HepG2 (cell line): ENCODE measurements at regions not wholly inside any gene's neighbourhood (a gene's known extent, or its start where the extent isn't known, plus 50 kb on each side); places are given as distances from the start of the nearest gene placed in this dataset.

Experiments
- ATAC-seq: fragments of 200-7000 bp; cut with Tn5 transposase; 3 replicates; pipeline ENCODE4 v1.9.1; 2020; ENCODE audit warnings: mild to moderate bottlenecking, moderate library complexity
- BruUV-seq: library from RNA; stranded (reverse); fragments of 400-500 nt; replicated peaks from 2 replicates; lab custom pipeline; 2021; lab: Mats Ljungman, UMichigan
- CTCF ChIA-PET: fragments of 300-600 bp; formaldehyde crosslinking; extraction: SDS; loops from one replicate; lab custom pipeline; 2021; ENCODE audit warnings: low total read pairs, inconsistent platforms, low intra/inter-chr PET ratio; lab: Yijun Ruan, JAX
- POLR2A ChIA-PET: fragments of 350-600 bp; sonication (Branson Sonifier 250); formaldehyde crosslinking; loops from one replicate; lab custom pipeline; 2020; ENCODE audit warnings: antibody characterized with exemption, inconsistent platforms; lab: Yijun Ruan, JAX
- DNase-seq: peaks from one replicate; pipeline ENCODE4 v3.0.0-alpha.2; 2015; ENCODE audit warnings: low spot score
- FAIRE-seq: peaks from 3 replicates; lab custom pipeline; 2011; peaks lifted over from hg19 to GRCh38; lab: Jason Lieb, UNC
- H2AFZ ChIP-seq: one replicate; pipeline ENCODE4 v1.6.1; 2011; ENCODE audit warnings: low read length, inconsistent platforms
- H3K27ac ChIP-seq: fragments of 300-600 bp; 3 replicates; pipeline ENCODE4 v1.8.0; 2011; ENCODE audit warnings: mixed run types, mild to moderate bottlenecking, mixed read lengths, low read length, inconsistent platforms; ENCODE audit not compliant: insufficient read depth; ENCODE audit errors: extremely low read length
- H3K27me3 ChIP-seq, 2 experiments: fragments of 200-600 bp in 1 of 2; 2 replicates in 1 of 2; 3 replicates in 1 of 2; pipeline versions ENCODE4 v1.6.0 to v1.8.0; 2011; ENCODE audit warnings: low read length in 2 of 2, mild to moderate bottlenecking in 2 of 2, moderate library complexity in 2 of 2, inconsistent platforms in 1 of 2; ENCODE audit not compliant: insufficient read depth in 2 of 2, control insufficient read depth in 1 of 2
- H3K36me3 ChIP-seq, 2 experiments: fragments of 200-600 bp in 1 of 2; replicated peaks in 1 of 2; 2 replicates in 1 of 2; 3 replicates in 1 of 2; pipeline versions ENCODE4 v1.5.1 to v1.8.0; 2011; ENCODE audit warnings: low read length in 2 of 2, inconsistent platforms in 1 of 2; ENCODE audit not compliant: insufficient read depth in 2 of 2, control insufficient read depth in 1 of 2
- H3K4me1 ChIP-seq: 2 replicates; pipeline ENCODE4 v1.5.1; 2012; ENCODE audit warnings: low read length, inconsistent platforms; ENCODE audit not compliant: insufficient read depth
- H3K4me2 ChIP-seq: 2 replicates; pipeline ENCODE4 v1.6.0; 2011; ENCODE audit warnings: low read depth, low read length, inconsistent platforms
- H3K4me3 ChIP-seq, 3 experiments: fragments of 200-600 bp in 1 of 3; sonication (generic), shearing (Covaris generic) in 1 of 3; replicated peaks in 1 of 3; 2 replicates each; pipeline ENCODE4 v1.5.1; 2011 to 2016; ENCODE audit warnings: low read length in 3 of 3, inconsistent platforms in 2 of 3, low read depth in 2 of 3, mild to moderate bottlenecking in 2 of 3, control low read depth in 1 of 3, mixed read lengths in 1 of 3; ENCODE audit not compliant: insufficient read depth in 1 of 3
- H3K79me2 ChIP-seq: one replicate; pipeline ENCODE4 v1.6.1; 2011; ENCODE audit warnings: low read length, inconsistent platforms; ENCODE audit not compliant: insufficient read depth
- H3K9ac ChIP-seq: 2 replicates; pipeline ENCODE4 v1.6.0; 2011; ENCODE audit warnings: mild to moderate bottlenecking, low read depth, low read length, inconsistent platforms; ENCODE audit not compliant: insufficient read depth
- H3K9me3 ChIP-seq: 2 replicates; pipeline ENCODE4 v1.5.1; 2012; ENCODE audit warnings: mild to moderate bottlenecking, low read length
- H4K20me1 ChIP-seq: 2 replicates; pipeline ENCODE4 v1.6.0; 2011; ENCODE audit warnings: inconsistent platforms, mild to moderate bottlenecking, low read length, moderate library complexity; ENCODE audit not compliant: insufficient read depth
- ARID2 ChIP-seq: sonication (generic); formaldehyde crosslinking; IDR thresholded peaks from 2 replicates; pipeline ENCODE4 v1.8.1; 2022; ENCODE audit warnings: mild to moderate bottlenecking, missing genetic modification reagents, borderline replicate concordance
- ARID3A ChIP-seq: IDR thresholded peaks from 2 replicates; pipeline ENCODE4 v1.6.1; 2012; ENCODE audit warnings: low read depth, low read length, improper control_type of control experiment
- ARNT ChIP-seq: fragments of 450-650 bp; IDR thresholded peaks from 2 replicates; pipeline ENCODE4 v1.6.1; 2017
- NFIB ChIP-seq: sonication (generic); formaldehyde crosslinking; IDR thresholded peaks from 2 replicates; pipeline ENCODE4 v1.9.0; 2021; ENCODE audit warnings: missing genetic modification reagents, mild to moderate bottlenecking, borderline replicate concordance
- PAF1 ChIP-seq: IDR thresholded peaks from 2 replicates; pipeline ENCODE4 v1.6.1; 2016; ENCODE audit warnings: missing genetic modification reagents, missing compliant biosample characterization
- RFXANK ChIP-seq: IDR thresholded peaks from 2 replicates; pipeline ENCODE4 v1.6.1; 2016
- SMYD3 ChIP-seq: sonication (generic); formaldehyde crosslinking; IDR thresholded peaks from 2 replicates; pipeline ENCODE4 v1.8.1; 2023; ENCODE audit warnings: mild to moderate bottlenecking, missing genetic modification reagents
- STAT6 ChIP-seq: sonication (generic); formaldehyde crosslinking; IDR thresholded peaks from 2 replicates; pipeline ENCODE4 v1.4.0; 2020; ENCODE audit warnings: missing genetic modification reagents, mild to moderate bottlenecking, borderline replicate concordance
- TIGD3 ChIP-seq: sonication (generic); formaldehyde crosslinking; IDR thresholded peaks from 2 replicates; pipeline ENCODE4 v1.5.1; 2020; ENCODE audit warnings: mild to moderate bottlenecking, missing genetic modification reagents, borderline replicate concordance
- ZNF232 ChIP-seq: sonication (generic); formaldehyde crosslinking; IDR thresholded peaks from 2 replicates; pipeline ENCODE4 v1.4.0; 2020; ENCODE audit warnings: missing genetic modification reagents, borderline replicate concordance
- ZNF335 ChIP-seq: sonication (generic); formaldehyde crosslinking; IDR thresholded peaks from 2 replicates; pipeline ENCODE4 v1.4.0; 2020; ENCODE audit warnings: missing genetic modification reagents
- ZSCAN20 ChIP-seq: sonication (generic); formaldehyde crosslinking; IDR thresholded peaks from 2 replicates; pipeline ENCODE4 v1.4.0; 2020; ENCODE audit warnings: missing genetic modification reagents, mild to moderate bottlenecking, borderline replicate concordance
- WGBS: methylation state at CpG from one replicate; pipeline ENCODE4 v1.1.6; 2017; ENCODE audit warnings: low lambda C conversion rate; 5-methylcytosine and 5-hydroxymethylcytosine counted together
- in situ Hi-C: cut with HindIII; loops from 2 replicates; pipeline ENCODE4 v1.10.0; 2017; ENCODE audit warnings: low pct_unique_long_range_greater_than_20kb; ENCODE audit not compliant: extremely low pct_ligation_motif_present
- intact Hi-C: fragments of 100-400 bp; cut with micrococcal nuclease; formaldehyde crosslinking; loops from one replicate; pipeline ENCODE4 v1.10.0; 2022; ENCODE audit not compliant: unreplicated experiment
- TF ChIP-seq, protein P1 (sequence below): sonication (generic); formaldehyde crosslinking; IDR thresholded peaks from 2 replicates; pipeline ENCODE4 v1.4.0; 2020; ENCODE audit warnings: missing genetic modification reagents, mild to moderate bottlenecking, borderline replicate concordance

- 6% methylated on average over 2 of the region's 3 CpGs for WGBS
- Histone ChIP-seq H3K36me3 (no peaks in the 10 kb centered on the region), H3K9me3 (no peaks in the 10 kb centered on the region), H3K79me2 (no peaks in the 10 kb centered on the region), H3K4me3 (no peak overlapping the region), H3K27me3 (no peaks in the 10 kb centered on the region), H3K4me2 (no peak overlapping the region), H4K20me1 (no peaks in the 10 kb centered on the region), H3K27ac (no peak overlapping the region), H2AFZ (no peak overlapping the region), H3K4me1 (no peaks in the 10 kb centered on the region), H3K9ac (no peak overlapping the region)
- in situ Hi-C loops = no loop called here
- intact Hi-C loops = no loop called here
- no peak for TF ChIP-seq ARID2 (CRISPR knock-in tag)
- TF ChIP-seq, protein P1, sequence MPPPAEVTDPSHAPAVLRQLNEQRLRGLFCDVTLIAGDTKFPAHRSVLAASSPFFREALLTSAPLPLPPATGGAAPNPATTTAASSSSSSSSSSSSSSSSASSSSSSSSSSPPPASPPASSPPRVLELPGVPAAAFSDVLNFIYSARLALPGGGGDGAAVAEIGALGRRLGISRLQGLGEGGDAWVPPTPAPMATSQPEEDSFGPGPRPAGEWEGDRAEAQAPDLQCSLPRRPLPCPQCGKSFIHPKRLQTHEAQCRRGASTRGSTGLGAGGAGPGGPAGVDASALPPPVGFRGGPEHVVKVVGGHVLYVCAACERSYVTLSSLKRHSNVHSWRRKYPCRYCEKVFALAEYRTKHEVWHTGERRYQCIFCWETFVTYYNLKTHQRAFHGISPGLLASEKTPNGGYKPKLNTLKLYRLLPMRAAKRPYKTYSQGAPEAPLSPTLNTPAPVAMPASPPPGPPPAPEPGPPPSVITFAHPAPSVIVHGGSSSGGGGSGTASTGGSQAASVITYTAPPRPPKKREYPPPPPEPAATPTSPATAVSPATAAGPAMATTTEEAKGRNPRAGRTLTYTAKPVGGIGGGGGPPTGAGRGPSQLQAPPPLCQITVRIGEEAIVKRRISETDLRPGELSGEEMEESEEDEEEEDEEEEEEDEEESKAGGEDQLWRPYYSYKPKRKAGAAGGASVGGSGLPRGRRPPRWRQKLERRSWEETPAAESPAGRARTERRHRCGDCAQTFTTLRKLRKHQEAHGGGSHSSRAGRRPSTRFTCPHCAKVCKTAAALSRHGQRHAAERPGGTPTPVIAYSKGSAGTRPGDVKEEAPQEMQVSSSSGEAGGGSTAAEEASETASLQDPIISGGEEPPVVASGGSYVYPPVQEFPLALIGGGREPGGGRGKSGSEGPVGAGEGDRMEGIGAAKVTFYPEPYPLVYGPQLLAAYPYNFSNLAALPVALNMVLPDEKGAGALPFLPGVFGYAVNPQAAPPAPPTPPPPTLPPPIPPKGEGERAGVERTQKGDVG = no peak
- no peak for TF ChIP-seq SMYD3 (CRISPR knock-in tag)
- TF ChIP-seq TIGD3 (CRISPR knock-in tag) = no peak
- TF ChIP-seq ARNT = no peak
- TF ChIP-seq ARID3A = no peak
- no peak for TF ChIP-seq PAF1 (CRISPR knock-in tag)
- TF ChIP-seq RFXANK (CRISPR knock-in tag) = no peak
- TF ChIP-seq ZNF232 = no peak
- no peak for TF ChIP-seq STAT6 (CRISPR knock-in tag)
- TF ChIP-seq ZNF335 = no peak
- no peak for TF ChIP-seq NFIB
- no peak for TF ChIP-seq ZSCAN20 (CRISPR knock-in tag)
- POLR2A ChIA-PET = no interaction called here
- DNase-seq (no peak), FAIRE-seq (no peak), ATAC-seq (no peak)
- BruUV-seq = no TSS peak
- CTCF ChIA-PET = no interaction called here
These were observed 76.2 kb upstream of the CHRDL1 start for GRCh38 chrX:110871839-110872238.
